ENCODE measurements at regions not wholly inside any gene's neighbourhood (a gene's known extent, or its start where the extent isn't known, plus 50 kb on each side); places are given as distances from the start of the nearest gene placed in this dataset.

DNA sequence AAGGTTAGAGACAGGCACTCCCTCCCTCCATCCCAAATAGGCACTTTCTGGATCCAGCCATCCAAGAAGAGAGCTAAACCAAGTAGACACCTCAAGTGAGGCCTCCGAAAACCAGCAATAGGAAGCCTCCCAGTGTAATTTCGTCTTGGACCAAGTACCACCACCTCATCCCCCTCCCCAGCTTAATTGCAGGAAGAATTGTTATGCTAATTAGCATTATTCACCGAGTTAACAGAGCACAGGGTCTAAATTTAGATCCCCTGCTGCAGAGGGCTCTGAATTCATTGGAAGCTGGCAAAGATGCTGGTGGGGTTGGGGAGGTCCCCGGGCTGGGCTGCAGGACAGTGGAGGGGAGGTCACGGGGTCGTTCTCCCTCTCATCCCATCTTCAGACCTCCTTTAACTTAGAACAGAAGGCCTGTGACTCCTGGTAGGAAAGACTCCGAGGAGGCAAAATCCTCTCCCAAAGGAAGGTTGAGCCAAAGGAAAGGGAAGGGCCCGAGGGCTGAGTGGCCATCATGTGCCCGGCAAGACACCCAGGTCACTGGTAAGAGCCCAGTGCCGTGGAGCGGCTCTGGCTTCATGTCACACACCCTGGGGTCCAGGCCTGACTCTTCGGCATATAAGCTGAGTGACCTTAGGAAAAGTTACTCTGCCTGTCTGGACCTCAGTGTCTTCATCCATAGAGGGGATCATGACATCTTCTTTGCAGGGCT is 209.2 kb upstream of the GRIK3 start:
- no peak for DNase-seq

DNA sequence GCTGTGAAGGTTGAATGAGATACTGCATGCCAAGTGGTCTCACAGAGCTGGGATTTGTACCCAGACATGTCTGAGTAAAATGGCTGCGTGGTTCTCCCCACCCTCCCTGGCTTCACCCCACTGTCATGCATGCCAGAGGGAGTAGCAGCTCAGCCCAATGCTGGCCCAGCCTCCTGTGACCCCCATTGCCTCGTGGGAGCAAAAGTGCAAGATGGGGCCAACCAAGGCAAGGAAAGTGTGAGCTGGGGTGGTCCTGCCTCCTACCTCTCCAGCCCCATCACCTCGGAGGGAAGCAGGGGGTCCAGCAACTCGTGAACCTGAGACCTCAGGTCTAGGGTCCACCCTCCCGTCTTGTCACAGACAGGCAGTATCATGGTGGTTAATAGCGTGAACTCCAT is 209.8 kb upstream of the GRIK3 start:
- DNase-seq, result no peak

DNA sequence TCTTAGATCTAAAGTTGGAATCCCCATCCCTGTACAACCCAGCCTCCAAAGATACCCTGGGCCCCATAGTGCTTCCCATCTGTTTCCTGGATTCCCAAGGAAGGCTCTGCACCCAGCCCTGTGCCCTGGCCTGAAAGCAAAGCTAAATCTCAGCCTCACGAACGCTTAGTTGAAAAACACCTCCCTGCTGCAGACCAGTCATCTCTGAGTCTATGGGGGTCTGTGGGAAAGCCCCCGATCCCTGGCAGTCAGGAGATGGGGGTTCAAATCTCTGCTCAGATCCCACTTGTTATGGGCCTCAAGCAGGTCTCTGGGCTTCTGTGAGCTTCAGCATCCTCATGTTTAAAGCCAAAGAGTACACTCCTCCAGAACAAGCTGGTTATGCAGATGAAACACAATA is 210.5 kb upstream of the GRIK3 start:
- no peak for DNase-seq

DNA sequence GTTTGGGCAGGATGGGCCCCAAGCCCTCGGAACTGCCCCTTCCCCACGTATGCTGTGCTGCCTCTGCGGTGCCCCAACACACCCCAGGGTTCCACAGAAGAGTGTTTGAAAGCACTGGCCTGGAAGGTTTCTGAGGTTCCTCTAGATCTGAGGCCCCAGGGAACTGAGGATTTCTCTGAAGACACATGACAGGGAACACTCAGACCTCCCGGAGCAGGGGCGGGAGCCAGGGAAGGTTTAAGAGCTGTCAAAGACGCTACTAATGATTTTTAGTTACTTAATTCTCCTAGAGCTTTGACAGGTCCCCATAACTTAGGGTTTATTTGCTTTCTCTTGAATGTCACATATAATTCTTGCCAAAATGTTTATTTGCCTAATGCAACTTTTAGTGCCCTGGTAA is 212.3 kb upstream of the GRIK3 start:
- no peak for DNase-seq

DNA sequence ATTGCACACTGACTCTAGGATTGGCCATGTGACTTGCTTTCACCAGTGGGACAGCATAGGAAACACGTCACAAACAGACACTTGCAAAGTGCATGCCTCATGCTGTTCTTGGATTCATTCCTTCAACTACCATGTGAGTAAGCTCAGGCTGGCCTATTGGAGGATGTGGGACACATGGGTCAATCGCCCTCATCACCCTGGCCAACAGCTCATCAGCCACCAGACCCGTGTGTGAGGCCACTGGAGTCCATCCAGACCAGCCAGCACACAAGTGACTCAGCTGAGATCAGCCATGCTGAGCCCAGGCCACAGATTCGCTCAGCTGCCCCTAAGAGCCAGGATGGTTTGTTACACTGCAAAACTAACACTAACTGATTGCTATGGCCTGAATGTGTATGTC is 216.1 kb upstream of the GRIK3 start:
- DNase-seq, result no peak

DNA sequence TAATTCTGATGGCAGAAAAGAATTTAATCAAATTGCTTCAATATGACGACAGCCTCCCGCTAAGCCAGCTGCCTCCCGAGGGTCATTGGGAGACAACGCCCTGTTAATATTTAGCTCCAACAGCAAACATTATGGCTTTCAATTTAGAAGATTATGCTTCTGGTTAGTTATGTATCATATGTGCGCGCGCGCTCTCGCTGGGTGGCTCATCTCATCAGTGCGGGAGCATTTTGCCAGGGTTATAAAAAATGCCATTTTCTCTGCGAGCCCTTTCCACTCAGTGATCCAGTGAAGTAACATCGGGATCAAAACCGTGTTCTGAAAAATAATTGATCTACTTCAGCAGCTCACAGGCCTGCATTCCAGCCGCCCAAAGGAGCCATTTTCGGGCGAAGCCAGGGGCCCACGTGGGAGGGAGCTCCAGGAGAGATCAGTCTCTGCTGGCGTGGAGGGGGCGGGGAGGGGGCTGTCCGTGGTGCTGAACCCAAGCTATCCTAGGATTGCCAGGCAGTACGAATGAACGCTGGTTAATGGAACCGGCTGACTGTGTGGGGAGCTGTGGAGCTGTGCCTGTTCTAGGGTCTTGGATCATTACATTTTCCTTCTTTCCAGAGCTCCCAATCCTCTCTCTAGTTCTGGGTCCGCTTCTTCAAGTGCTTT is 219.1 kb upstream of the ZC3H12A start:
- DNase-seq, result peak; percentile 35

DNA sequence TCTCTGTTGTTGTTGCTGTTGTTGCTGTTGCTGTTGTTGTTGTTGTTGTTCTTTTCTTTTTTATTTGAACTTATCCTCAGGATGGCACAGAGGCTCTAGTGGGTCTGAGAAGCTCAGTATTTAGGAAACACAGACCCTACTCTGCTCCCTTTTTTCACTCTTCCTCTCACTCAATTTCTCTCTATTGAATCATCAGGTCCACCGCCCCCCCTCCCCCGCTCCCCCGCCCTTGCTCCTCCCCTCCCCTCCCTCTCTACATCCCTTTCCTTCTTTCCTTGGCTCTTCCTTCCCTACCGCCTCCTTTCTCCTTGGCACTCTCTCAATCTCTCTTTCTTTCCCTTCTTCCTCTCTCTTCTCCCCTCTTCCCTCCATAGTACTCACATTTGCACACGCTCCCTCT is 218.5 kb upstream of the ZC3H12A start:
- no peak for DNase-seq

DNA sequence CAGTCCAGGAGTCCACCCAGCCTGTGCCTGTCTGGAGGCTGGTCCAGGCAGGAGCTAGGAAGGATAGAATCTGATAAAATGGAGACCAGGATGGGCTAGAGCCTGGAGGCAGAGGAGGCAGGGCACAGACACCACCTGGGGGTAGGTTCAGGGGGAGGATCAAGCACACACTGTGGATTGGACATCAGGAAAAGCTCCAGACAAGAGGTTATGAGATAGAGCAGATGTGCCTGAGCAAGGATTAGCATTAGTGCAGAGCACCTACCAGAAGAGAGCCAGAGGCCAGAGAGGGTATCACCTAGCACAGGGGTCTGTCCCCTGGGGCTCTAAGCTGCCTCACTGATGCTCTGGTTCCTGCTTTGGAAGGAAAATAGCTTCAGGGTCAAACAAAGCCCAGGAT is 216.7 kb upstream of the ZC3H12A start:
- no peak for DNase-seq

DNA sequence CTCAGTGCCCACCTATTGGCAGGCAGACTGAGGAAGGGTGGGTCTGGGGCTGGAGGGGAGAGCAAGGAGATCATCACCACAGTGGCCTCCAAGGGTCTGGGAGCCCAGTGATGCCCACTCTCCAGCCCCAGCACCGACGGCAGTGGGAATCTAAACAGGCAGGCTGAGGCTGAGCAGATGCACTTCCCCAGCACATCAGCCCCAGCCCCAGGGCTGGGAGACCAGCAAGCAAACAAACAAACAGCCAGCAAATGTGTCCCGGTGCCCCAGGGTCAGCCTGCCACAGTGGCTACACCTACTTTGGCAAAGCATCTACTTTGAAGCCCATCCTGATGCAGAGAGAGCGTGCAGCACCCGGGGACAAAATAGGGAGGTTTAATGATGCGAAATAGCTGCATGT is 216.3 kb upstream of the ZC3H12A start:
- DNase-seq, result no peak

DNA sequence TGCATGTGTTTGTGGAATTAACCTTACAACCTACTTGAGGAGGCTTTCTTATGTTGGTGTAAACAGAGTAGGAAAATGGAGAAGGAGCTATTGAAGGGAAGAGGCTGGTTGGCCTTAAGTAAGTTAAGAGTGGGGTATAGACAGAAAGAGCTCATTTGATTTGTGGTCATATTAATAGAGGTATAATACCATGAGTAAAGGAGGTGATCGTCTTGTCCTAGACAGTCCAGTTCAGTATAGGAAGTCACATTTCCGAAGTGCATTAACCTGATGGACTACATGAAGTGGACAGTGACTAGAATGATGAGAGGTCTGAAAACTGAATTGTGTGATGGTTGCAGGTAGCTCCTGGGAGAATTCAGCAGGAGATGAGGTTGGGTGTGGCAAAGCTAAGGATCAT is 215.4 kb upstream of the ZC3H12A start:
- no peak for DNase-seq

DNA sequence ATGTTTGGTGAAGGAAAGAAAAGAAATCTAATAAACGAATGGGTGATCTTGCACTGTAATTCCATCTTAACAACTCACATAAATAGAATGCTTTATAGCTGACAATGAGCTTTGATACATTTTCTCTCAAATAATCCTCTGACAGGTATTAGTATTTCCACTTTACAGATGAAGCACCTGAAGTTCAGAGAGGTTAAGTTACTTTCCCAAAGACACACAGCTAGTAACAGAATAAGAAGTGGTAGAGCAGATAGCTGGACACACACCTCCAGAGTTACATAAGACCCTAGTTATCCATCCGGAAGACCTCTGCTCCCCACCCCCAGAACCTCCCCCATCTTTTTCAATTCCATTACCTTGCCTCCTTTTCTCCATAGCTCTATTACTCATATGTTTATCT is 213.3 kb upstream of the ZC3H12A start:
- no peak for DNase-seq

DNA sequence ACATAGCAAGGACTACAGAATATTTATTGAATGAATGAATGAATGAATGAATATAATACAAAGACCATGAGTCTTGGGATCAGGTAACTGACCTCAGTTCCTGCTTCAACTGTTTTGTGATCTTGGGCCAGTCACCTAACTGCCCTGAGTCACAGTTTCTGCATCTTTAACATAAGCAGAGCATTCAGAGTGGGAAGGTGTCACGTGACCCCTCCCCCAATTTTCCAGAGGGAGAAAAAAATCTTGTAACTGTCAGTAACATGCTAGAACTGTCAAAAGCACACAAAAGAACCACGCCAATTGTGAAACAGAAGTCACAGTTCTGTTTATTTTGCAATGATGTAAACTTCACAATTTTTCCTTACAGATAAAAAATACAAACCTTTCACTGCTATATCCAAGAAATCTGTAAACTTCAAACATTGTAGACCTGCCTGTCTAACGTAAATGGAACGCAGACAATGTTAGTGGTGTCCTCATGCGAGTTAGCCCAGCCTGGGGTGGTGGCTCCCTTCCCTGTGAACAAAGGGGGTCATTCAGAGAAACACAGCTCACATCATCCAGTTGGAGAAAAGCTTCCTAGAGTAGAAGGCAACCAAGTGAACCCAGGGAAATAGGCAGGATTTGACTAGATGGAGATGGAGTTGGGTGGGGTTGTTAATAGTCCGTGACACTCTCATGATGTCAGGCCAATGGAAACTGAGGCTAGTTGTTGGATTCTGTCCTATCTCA is 211.8 kb upstream of the ZC3H12A start:
- no peak for DNase-seq

DNA sequence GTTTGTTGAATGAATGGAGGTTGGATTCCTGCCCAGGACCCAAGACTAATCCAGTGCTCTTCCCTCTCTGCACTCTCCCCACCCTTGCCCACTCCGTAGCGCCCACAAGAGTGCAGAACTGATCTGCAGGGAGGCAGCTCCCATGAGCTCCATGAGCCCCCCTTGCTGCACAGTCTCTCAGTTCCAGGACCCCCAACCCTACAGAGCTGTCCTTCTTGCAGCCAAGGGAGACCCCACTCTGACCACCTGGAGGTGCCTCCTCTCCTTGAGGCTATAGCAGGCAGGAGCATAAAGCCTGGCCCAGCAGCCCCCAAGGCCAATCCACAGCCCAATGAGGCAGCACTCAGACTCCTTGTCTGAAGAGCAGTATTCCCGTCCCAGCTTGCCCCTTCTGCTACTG is 209.2 kb upstream of the ZC3H12A start:
- no peak for DNase-seq

DNA sequence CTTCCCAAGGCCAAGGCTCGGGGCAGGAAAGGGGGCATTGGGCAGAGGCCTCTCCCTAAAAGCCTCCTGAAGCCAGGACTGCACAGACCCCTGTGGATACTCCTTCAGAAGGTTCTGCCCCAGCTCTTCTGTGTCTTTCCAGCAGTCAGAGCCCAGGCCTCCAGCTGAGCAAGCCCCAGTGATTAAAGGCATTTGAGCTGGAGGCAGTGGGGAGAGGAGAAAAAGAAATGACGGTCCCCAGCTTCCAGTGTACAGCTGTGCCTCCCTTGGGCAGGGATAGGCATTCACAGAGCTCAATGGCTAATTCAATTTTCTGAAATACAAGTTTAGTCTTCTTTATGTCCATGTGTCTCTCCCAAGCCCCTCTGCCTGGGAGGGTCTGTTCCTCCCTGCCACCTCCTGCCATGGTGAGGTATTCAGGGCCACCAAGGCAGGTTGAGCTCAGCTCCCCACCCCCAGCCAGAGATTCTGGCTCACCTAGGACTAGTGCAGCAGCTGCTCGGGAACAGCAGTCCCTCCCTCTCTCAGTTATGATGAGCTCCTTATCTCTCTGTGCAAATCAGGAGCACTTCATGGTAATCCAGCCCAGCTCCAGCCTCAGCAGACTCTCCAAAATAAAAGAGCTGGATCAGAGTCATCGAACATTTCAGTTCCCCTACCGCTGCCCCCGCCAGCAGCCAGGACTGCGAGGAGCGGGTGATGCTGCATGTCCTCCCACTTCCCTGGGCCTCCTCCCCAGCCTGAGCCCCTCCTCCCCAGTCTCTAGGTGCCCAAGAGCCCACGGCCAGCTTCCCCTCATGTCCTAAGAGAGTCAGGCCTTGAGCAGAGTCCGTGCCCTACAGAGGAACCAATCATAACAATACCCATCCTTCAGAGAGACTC is 208.4 kb upstream of the ZC3H12A start:
- DNase-seq, result no peak

DNA sequence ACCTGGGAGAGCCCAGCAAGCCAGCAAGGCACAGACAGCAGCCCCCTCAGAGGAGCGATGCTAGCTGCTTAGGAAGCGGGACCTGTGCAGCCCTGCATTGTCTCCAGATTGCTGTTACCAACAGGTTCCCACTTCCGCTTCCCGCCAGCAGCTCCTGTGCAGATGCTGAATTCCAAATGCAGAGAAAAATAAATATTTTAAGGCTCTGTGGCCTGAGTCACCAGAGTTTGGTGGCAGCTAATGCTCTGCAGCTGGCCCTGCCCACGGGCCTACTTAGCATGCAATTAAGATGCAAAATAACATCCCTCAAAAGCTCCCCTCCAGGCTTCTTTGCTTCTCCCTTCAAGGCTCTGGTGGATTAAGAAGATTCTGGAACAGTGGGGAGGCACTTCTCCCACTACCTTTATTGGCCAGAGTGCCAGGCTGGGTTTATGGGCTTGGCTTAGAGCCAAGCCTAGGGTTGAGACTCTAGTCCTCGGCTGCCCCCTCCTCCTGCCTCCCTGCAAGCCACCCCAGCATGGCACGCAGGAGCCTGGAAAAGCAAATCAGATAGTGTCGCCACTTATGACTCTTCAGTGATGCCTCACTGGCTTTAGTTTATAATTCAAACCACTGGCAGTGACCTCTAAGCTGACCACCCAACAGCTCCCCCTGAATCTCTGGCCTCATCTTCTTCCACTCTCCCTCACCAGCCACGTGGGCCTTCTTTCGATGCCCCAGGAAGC is 207.1 kb upstream of the ZC3H12A start:
- DNase-seq, result no peak

DNA sequence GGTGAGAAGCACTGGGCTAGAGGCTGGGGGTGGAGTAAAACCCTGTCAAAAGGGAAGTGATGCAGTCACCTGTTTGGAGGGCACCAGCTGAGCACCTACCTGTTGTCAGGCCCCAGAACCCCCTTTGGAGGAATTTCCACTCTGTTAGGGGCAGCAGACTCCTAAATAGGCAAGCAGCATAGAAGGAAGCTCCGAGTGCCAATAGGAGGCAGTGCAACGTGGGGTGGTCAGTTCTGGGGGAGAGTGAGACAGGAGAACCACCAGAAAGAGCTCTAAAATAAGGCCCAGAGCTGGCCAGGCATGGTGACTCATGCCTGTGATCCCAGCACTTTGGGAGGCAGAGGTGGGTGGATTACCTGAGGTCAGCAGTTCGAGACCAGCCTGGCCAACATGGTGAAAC is 203.7 kb upstream of the ZC3H12A start:
- DNase-seq, result no peak

DNA sequence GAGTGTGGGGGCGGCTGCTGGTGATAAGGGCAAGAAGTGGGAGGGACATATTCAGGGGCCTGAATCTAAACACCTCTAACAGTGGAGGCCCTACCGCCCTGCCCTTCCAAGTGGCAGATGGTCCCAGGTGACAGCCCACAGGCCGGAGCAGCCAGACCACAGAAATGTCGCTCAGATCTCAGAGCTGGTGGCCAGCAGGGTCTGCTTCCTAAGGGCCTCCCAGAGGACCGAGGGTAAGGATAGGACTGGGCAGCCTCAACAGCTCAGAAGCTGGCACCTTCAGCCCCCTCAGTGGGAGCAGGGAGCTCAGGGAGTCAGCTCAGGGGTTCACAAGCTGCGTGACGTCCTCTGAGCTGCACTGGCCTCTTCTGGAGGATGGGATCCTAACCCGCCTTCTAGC is 201.8 kb upstream of the ZC3H12A start:
- DNase-seq, result no peak

DNA sequence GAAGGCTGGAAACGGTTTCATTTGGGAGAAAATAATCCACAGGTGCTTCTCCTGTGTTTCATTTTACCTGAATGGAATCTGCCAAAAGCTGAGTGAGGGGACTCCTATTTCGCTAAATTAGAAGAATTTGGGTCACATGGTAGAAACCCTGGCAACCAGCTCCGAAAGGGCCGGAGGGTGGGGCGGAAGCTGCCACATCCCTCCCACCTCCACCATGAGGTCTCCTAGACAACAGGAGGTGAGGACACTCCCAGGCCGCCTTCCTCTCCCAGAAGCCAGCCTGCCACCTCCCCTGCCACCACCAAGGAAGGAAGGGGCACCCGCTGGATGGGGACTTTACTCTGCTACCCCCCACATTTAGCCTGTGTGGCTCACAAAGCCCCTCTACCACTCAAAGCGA is 199.9 kb upstream of the ZC3H12A start:
- DNase-seq, result no peak

DNA sequence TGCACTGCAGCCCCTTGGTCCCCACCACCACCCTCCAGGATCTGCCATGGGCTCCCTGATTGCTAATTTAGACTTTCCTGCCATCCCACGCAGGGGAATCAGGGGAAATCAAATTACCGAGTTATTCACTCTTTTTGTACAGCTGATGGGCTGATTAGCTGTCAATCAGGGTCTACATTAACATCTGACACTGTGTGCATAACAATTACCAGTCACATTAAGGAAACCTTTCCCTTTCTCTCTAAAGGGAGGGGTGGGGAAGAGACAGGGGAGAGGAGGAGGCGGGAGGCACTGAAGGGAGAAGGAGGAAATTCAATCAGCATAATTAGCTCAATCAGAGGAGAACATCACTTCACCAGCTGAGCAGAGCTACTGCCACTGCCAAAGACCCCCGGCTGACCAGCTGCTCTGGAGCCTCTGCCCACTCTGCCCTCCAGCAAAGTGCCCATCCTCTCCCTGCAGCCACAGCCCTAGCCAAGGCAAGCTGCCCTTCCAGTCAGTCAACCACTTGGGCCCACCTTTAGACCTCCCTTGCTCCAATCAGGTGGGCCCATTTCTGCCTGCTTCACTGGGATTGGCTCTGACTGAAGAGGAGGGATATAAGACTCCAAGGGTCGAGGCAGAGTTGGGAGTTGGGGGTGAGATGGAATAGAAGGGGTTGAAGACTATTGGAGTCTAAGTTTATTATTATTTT is 199.3 kb upstream of the ZC3H12A start:
- DNase-seq, result no peak

DNA sequence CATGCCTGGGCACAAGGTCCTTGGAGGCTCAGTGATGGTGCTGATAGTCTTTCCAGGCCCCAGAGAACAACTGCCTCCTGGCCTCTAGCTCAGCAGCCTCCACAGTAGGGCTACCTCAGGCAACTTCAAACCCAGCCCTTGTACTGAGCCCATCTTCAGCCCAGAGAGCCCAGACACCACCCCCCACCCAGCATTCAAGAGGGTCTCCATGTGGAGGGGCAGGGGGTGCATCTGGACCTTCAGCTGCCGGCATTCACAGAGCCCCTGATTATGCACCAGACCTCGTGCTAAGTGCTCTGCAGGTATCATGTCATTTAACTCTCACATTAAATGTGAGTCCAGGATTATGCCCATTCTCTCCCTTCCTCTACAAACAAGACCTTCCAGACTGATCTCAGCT is 197.0 kb upstream of the ZC3H12A start:
- no peak for DNase-seq

DNA sequence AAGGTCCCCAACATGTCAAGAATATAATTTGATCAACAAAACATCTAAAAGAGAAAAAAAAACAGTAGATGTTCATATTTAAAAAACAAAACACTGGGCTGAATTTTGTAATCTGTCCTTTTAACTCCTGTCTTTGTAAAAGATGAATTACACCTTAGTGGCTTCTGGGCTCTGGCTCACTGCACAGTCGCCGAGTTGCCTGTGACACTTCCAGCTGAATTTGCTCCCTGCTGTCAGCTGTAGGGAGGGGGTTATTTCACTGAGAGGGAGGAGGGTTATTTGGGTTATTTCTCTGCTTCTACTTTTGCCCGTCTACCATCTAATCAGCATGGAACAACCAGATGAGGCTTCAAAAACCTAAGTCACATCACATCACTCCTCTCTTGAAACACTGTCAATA is 193.0 kb upstream of the ZC3H12A start:
- no peak for DNase-seq

DNA sequence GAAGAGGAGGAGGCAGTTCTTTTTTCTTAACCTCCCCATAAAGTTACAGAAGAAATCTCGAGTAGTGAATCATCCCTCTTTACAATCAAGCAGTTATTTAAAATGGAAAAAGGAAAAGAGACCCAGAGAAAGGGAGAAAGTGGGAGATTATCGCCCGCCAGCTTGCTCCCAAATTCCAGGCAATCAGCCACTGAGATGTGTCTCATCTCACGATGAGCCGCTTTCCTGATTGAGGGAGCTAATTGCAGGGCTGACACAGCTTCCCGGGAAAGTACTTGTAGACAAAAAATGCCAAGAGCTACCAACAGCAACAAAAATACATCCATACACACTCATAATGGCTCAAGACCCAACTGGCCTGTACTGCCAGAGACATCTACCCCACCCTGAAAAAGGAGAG is 191.6 kb upstream of the ZC3H12A start:
- no peak for DNase-seq
